K562 (cell line): ENCODE measurements at regions not wholly inside any gene's neighbourhood (a gene's known extent, or its start where the extent isn't known, plus 50 kb on each side); places are given as distances from the start of the nearest gene placed in this dataset.

ENCODE experiments used
- ATAC-seq: fragments of 200-7000 bp; cut with Tn5 transposase; 3 replicates; pipeline ENCODE4 v1.9.1; 2020; ENCODE audit warnings: moderate library complexity
- BruUV-seq: library from RNA; stranded (reverse); fragments of 400-500 nt; replicated peaks from 2 replicates; lab custom pipeline; 2021; lab: Mats Ljungman, UMichigan
- CTCF ChIA-PET: fragments of 300-600 bp; formaldehyde crosslinking; extraction: SDS; loops from one replicate; lab custom pipeline; 2021; ENCODE audit warnings: low intra/inter-chr PET ratio; lab: Yijun Ruan, JAX
- POLR2A ChIA-PET: fragments of 300-600, 350-650 bp; sonication (Branson Sonifier 250); formaldehyde crosslinking; extraction: SDS; loops from one replicate; lab custom pipeline; 2021; ENCODE audit warnings: antibody characterized with exemption, inconsistent platforms; lab: Yijun Ruan, JAX
- DNase-seq, 4 experiments: peaks; one replicate each; pipeline versions ENCODE4 v3.0.0 to v3.0.0-alpha.2; 2011 to 2018; ENCODE audit warnings: low spot score in 3 of 4, mixed read lengths in 3 of 4; ENCODE audit errors: extremely low read depth in 1 of 4
- FAIRE-seq: peaks from 2 replicates; lab custom pipeline; 2011; peaks lifted over from hg19 to GRCh38; lab: Jason Lieb, UNC
- H2AFZ ChIP-seq: 2 replicates; pipeline ENCODE4 v1.6.0; 2011; ENCODE audit warnings: low read depth, low read length, control low read depth, inconsistent platforms
- H3K27ac ChIP-seq: fragments of 200-600 bp; 3 replicates; pipeline ENCODE4 v1.8.0; 2011; ENCODE audit warnings: low read depth, mild to moderate bottlenecking, control low read depth, inconsistent platforms, low read length, moderate library complexity, mixed read lengths; ENCODE audit errors: extremely low read depth
- H3K27me3 ChIP-seq, 2 experiments: fragments of 300-600 bp in 1 of 2; 2 replicates in 1 of 2; 3 replicates in 1 of 2; pipeline versions ENCODE4 v1.6.0 to v1.8.0; 2011; ENCODE audit warnings: inconsistent platforms in 2 of 2, low read length in 2 of 2, mild to moderate bottlenecking in 1 of 2, mixed read lengths in 1 of 2, moderate library complexity in 1 of 2; ENCODE audit not compliant: control insufficient read depth in 2 of 2, insufficient read depth in 2 of 2
- H3K36me3 ChIP-seq: fragments of 300-600 bp; 3 replicates; pipeline ENCODE4 v1.8.0; 2011; ENCODE audit warnings: mild to moderate bottlenecking, low read length, inconsistent platforms; ENCODE audit not compliant: control insufficient read depth, insufficient read depth
- H3K4me1 ChIP-seq, 2 experiments: fragments of 200-600 bp in 1 of 2; replicated peaks in 1 of 2; 2 replicates in 1 of 2; 3 replicates in 1 of 2; pipeline versions ENCODE4 v1.5.1 to v1.8.0; 2011; ENCODE audit warnings: inconsistent platforms in 2 of 2, low read length in 2 of 2, mild to moderate bottlenecking in 1 of 2, mixed read lengths in 1 of 2, moderate library complexity in 1 of 2; ENCODE audit not compliant: control insufficient read depth in 2 of 2, insufficient read depth in 2 of 2
- H3K4me2 ChIP-seq: 2 replicates; pipeline ENCODE4 v1.6.1; 2011; ENCODE audit warnings: low read length, control low read depth, inconsistent platforms, mixed read lengths; ENCODE audit not compliant: insufficient read depth
- H3K4me3 ChIP-seq: fragments of 200-600 bp; sonication (generic), shearing (Covaris generic); 2 replicates; pipeline ENCODE4 v1.5.1; 2016; ENCODE audit warnings: control low read depth, inconsistent platforms
- H3K79me2 ChIP-seq: fragments of 200-600 bp; 3 replicates; pipeline ENCODE4 v1.8.0; 2011; ENCODE audit warnings: low read length, inconsistent platforms; ENCODE audit not compliant: control insufficient read depth, insufficient read depth
- H3K9ac ChIP-seq, 2 experiments: 2 replicates each; pipeline versions ENCODE4 v1.6.0 to v1.6.1; 2011; ENCODE audit warnings: low read depth in 2 of 2, low read length in 2 of 2, control low read depth in 1 of 2, inconsistent platforms in 1 of 2, mild to moderate bottlenecking in 1 of 2, mixed read lengths in 1 of 2; ENCODE audit not compliant: insufficient read depth in 1 of 2
- H3K9me1 ChIP-seq: one replicate; pipeline ENCODE4 v1.6.0; 2011; ENCODE audit warnings: inconsistent platforms, mild to moderate bottlenecking, low read length, moderate library complexity; ENCODE audit not compliant: control insufficient read depth, insufficient read depth
- H3K9me3 ChIP-seq: replicated peaks from 2 replicates; pipeline ENCODE4 v1.5.1; 2011; ENCODE audit warnings: low read depth, low read length, inconsistent platforms; ENCODE audit not compliant: control insufficient read depth, insufficient read depth
- H4K20me1 ChIP-seq: replicated peaks from 2 replicates; pipeline ENCODE4 v1.6.1; 2011; ENCODE audit warnings: low read length, inconsistent platforms, mixed read lengths; ENCODE audit not compliant: control insufficient read depth, insufficient read depth
- ARNT ChIP-seq, 2 experiments: fragments of 450-650 bp; IDR thresholded peaks; 2 replicates each; pipeline ENCODE4 v1.6.1; 2016; ENCODE audit warnings: mild to moderate bottlenecking in 1 of 2
- E2F8 ChIP-seq: fragments of 450-650 bp; IDR thresholded peaks from 2 replicates; pipeline ENCODE4 v1.7.1; 2018; ENCODE audit warnings: mild to moderate bottlenecking, low read depth; ENCODE audit not compliant: partially characterized antibody
- TEAD2 ChIP-seq: fragments of 450-650 bp; IDR thresholded peaks from 2 replicates; pipeline ENCODE4 v1.6.1; 2016; ENCODE audit warnings: missing genetic modification characterization, control low read depth, missing compliant biosample characterization
- ZNF830 ChIP-seq: fragments of 250-450 bp; sonication (Bioruptor Pico); IDR thresholded peaks from 2 replicates; pipeline ENCODE4 v1.5.0; 2021; ENCODE audit warnings: mild to moderate bottlenecking
- WGBS: fragments of 100-300 bp; shearing (Covaris generic); methylation state at CpG from one replicate; pipeline ENCODE4 v1.1.6; 2016; ENCODE audit warnings: low coverage, mixed read lengths; ENCODE audit not compliant: insufficient coverage; ENCODE audit errors: missing lambda C conversion rate; 5-methylcytosine and 5-hydroxymethylcytosine counted together
- in situ Hi-C: fragments of 300-500 bp; cut with MboI; formaldehyde crosslinking; loops from 4 replicates; pipeline ENCODE4 v1.15.0; 2018; ENCODE audit warnings: inconsistent platforms, mixed read lengths
- intact Hi-C: fragments of 100-400 bp; cut with micrococcal nuclease; formaldehyde crosslinking; loops from 2 replicates; pipeline ENCODE4 v1.14.2; 2022
- TF ChIP-seq, protein P1 (sequence below), 2 experiments: IDR thresholded peaks; 2 replicates each; pipeline ENCODE4 v1.6.1; 2011; ENCODE audit warnings: borderline replicate concordance in 1 of 2, control low read depth in 1 of 2, low read depth in 1 of 2, low read length in 1 of 2, mild to moderate bottlenecking in 1 of 2, mixed read lengths in 1 of 2, moderate library complexity in 1 of 2; ENCODE audit not compliant: insufficient read depth in 1 of 2, insufficient read length in 1 of 2, poor library complexity in 1 of 2, severe bottlenecking in 1 of 2; ENCODE audit errors: extremely low read depth in 1 of 2

DNA sequence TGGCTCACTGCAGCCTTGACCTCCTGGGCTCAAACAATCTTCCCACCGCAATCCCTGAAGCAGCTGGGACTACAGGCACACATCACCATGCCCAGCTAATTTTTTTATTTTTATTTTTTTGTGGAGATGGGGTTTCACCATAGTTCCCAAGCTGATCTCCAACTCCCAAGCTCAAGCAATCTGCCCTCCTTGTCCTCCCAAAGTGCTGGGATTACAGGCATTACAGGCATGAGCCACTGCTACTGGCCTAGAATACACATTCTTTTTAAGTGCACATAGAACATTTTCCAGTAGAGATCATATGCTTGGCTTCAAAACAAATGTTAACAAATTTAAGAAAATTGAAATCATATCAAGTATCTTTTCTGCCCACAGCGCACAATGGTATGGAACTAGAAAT is 176.8 kb upstream of the MARCKS start:
- Histone ChIP-seq H2AFZ (no peak overlapping the region), H4K20me1 (no peaks in the 10 kb centered on the region), H3K9me3 (no peaks in the 10 kb centered on the region), H3K9me1 (no peaks in the 10 kb centered on the region), H3K36me3 (no peaks in the 10 kb centered on the region), H3K27me3 (no peaks in the 10 kb centered on the region), H3K79me2 (no peaks in the 10 kb centered on the region), H3K4me1 (no peaks in the 10 kb centered on the region), H3K9ac (no peak overlapping the region), H3K27ac (no peak overlapping the region), H3K4me3 (no peak overlapping the region), H3K4me2 (no peak overlapping the region)
- ChIA-PET POLR2A (interaction anchor here (0.6 kb wide), 1 partner anchor 75 kb away, joined by 4 read pairs; no protein-coding TSS in a partner anchor), CTCF (no interaction called here)
- intact Hi-C loops (no loop called here), in situ Hi-C loops (no loop called here)
- FAIRE-seq: no peak
- no peak for DNase-seq
- no TSS peak for BruUV-seq
- no peak for ATAC-seq
- 0% methylated on average over 2 of the region's 2 CpGs for WGBS
- TF ChIP-seq, protein P1, sequence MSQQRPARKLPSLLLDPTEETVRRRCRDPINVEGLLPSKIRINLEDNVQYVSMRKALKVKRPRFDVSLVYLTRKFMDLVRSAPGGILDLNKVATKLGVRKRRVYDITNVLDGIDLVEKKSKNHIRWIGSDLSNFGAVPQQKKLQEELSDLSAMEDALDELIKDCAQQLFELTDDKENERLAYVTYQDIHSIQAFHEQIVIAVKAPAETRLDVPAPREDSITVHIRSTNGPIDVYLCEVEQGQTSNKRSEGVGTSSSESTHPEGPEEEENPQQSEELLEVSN (IDR thresholded peaks at IDR 0.05; ENCODE audit: borderline replicate concordance in 1 of 2, extremely low read depth in 1 of 2, insufficient read depth in 1 of 2, insufficient read length in 1 of 2, low read depth in 1 of 2, low read length in 1 of 2, poor library complexity in 1 of 2, severe bottlenecking in 1 of 2): no peak
- TF ChIP-seq E2F8: no peak
- no peak for TF ChIP-seq ZNF830 (CRISPR knock-in tag)
- TF ChIP-seq TEAD2 (tag): no peak
- TF ChIP-seq ARNT (IDR thresholded peaks at IDR 0.05): no peak
